ENCODE measurements at regions not wholly inside any gene's neighbourhood (a gene's known extent, or its start where the extent isn't known, plus 50 kb on each side); places are given as distances from the start of the nearest gene placed in this dataset.

GRCh38 chr2:150100336-150100735, 387.1 kb downstream of the RND3 start:
- FAIRE-seq (no peak), DNase-seq (ENCODE audit: low read depth) (no peak)
- no peak overlapping the region for H3K4me3 ChIP-seq (ENCODE audit: low read depth, low read length)
- no peaks in the 10 kb centered on the region for H3K36me3 ChIP-seq (ENCODE audit: control insufficient read depth, insufficient read depth, low read length)
- H3K27me3 ChIP-seq (ENCODE audit: control insufficient read depth, insufficient read depth, low read length), result no peaks in the 10 kb centered on the region
- TF ChIP-seq CTCF (IDR thresholded peaks at IDR 0.05; ENCODE audit: insufficient read depth, low read length, severe bottlenecking), result no peak

GRCh38 chr2:150099805-150100204, 387.7 kb downstream of the RND3 start:
- TF ChIP-seq CTCF (IDR thresholded peaks at IDR 0.05; ENCODE audit: insufficient read depth, low read length, severe bottlenecking), result no peak
- no peak overlapping the region for H3K4me3 ChIP-seq (ENCODE audit: low read depth, low read length)
- no peak for FAIRE-seq

GRCh38 chr2:150097901-150098531, 389.5 kb downstream of the RND3 start:
- no peaks in the 10 kb centered on the region for H3K36me3 ChIP-seq (ENCODE audit: control insufficient read depth, insufficient read depth, low read length)
- DNase-seq (ENCODE audit: low read depth), result peak; percentile 86
- H3K27me3 ChIP-seq (ENCODE audit: control insufficient read depth, insufficient read depth, low read length), result no peaks in the 10 kb centered on the region
- H3K4me3 ChIP-seq (ENCODE audit: low read depth, low read length), result no peak overlapping the region
- TF ChIP-seq CTCF (IDR thresholded peaks at IDR 0.05; ENCODE audit: insufficient read depth, low read length, severe bottlenecking), result peak; percentile 38
- FAIRE-seq, result no peak

More at GRCh38 chr2:150099805-150100204, 387.7 kb downstream of the RND3 start:
- DNase-seq (ENCODE audit: low read depth), result no peak
- H3K36me3 ChIP-seq (ENCODE audit: control insufficient read depth, insufficient read depth, low read length), result no peaks in the 10 kb centered on the region
- no peaks in the 10 kb centered on the region for H3K27me3 ChIP-seq (ENCODE audit: control insufficient read depth, insufficient read depth, low read length)

GRCh38 chr2:150097402-150097801, 390.1 kb downstream of the RND3 start:
- no peaks in the 10 kb centered on the region for H3K36me3 ChIP-seq (ENCODE audit: control insufficient read depth, insufficient read depth, low read length)
- no peak overlapping the region for H3K4me3 ChIP-seq (ENCODE audit: low read depth, low read length)
- no peak for DNase-seq (ENCODE audit: low read depth)
- FAIRE-seq, result no peak
- no peaks in the 10 kb centered on the region for H3K27me3 ChIP-seq (ENCODE audit: control insufficient read depth, insufficient read depth, low read length)
- TF ChIP-seq CTCF (IDR thresholded peaks at IDR 0.05; ENCODE audit: insufficient read depth, low read length, severe bottlenecking), result no peak

GRCh38 chr2:150095361-150096095, 391.9 kb downstream of the RND3 start:
- H3K4me3 ChIP-seq (ENCODE audit: low read depth, low read length), result no peak overlapping the region
- FAIRE-seq (peak; percentile 18), DNase-seq (ENCODE audit: low read depth) (no peak)
- TF ChIP-seq CTCF (IDR thresholded peaks at IDR 0.05; ENCODE audit: insufficient read depth, low read length, severe bottlenecking), result no peak
- no peaks in the 10 kb centered on the region for H3K27me3 ChIP-seq (ENCODE audit: control insufficient read depth, insufficient read depth, low read length)
- no peaks in the 10 kb centered on the region for H3K36me3 ChIP-seq (ENCODE audit: control insufficient read depth, insufficient read depth, low read length)

All from bronchial epithelial cell (primary cell).